ENCODE measurements at regions not wholly inside any gene's neighbourhood (a gene's known extent, or its start where the extent isn't known, plus 50 kb on each side); places are given as distances from the start of the nearest gene placed in this dataset.

DNA sequence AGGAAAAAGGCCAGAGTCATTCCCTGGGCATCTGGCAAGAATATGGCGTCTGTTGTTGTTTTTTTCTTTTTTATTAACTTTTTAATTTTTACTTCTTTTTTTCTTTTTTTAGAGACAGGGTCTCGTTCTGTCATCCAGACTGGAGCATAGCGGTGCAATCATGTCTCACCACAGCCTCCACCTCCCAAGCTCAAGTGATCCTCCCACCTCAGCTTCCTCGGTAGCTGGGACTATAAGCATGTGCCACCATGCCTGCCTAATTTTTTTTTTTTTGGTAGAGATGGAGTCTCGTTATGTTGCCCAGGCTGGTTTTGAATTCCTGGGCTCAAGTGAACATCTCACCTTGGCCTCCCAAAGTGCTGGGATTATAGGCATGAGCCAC lies 54.0 kb upstream of the PRDM11 start:
- no peak for DNase-seq (ENCODE audit: low read depth in 2 of 2)
- no peak overlapping the region for H3K4me3 ChIP-seq (replicated peaks in 1 of 2; ENCODE audit: low read depth in 2 of 2, low read length in 2 of 2)
- TF ChIP-seq, protein P1, sequence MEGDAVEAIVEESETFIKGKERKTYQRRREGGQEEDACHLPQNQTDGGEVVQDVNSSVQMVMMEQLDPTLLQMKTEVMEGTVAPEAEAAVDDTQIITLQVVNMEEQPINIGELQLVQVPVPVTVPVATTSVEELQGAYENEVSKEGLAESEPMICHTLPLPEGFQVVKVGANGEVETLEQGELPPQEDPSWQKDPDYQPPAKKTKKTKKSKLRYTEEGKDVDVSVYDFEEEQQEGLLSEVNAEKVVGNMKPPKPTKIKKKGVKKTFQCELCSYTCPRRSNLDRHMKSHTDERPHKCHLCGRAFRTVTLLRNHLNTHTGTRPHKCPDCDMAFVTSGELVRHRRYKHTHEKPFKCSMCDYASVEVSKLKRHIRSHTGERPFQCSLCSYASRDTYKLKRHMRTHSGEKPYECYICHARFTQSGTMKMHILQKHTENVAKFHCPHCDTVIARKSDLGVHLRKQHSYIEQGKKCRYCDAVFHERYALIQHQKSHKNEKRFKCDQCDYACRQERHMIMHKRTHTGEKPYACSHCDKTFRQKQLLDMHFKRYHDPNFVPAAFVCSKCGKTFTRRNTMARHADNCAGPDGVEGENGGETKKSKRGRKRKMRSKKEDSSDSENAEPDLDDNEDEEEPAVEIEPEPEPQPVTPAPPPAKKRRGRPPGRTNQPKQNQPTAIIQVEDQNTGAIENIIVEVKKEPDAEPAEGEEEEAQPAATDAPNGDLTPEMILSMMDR (IDR thresholded peaks at IDR 0.05; ENCODE audit: low read depth, low read length): no peak

DNA sequence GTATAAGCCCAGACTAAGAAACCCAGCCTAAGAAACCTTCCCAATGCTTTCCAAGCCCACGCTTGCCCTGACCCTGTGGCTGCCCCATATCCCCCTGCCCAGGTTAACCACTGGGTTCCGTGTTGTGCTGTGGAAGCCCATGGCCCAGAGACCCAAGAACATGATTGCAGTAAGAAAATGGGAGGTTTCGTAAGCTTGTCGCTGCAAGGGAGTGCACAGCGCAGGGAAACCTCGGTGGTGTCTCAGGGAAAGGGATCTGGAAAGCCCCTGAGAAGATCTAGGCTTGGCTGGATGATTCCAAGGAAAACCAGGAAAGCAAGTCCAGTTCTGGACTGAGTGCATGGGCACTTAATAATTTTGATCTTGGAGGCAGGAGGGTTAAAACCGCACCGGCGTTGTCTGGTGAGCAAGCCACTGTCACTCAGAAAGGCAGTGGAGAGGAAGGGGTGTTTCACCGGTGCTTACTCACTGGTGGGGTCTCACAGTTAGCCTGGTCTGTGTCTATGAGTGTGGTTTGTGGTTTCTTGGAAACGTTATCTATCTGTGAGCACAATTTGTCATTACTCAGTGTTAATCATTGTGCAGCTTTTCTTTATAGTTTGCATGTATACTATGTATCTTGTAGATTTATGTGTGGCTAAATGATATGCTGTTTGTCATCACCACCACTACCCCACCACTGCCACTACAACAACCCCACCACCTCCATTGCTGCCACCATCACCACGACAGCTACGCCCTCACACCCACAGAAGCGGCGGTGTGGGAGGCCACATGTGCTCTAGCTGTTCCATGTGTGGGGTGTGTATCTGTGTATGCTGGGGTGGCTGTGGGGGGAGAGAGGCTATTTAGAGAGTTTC lies 53.3 kb upstream of the PRDM11 start:
- peak; percentile 63 to 79 for DNase-seq (ENCODE audit: low read depth in 2 of 2)
- no peak overlapping the region for H3K4me3 ChIP-seq (replicated peaks in 1 of 2; ENCODE audit: low read depth in 2 of 2, low read length in 2 of 2)
- TF ChIP-seq, protein P1 (IDR thresholded peaks at IDR 0.05; ENCODE audit: low read depth, low read length): no peak

DNA sequence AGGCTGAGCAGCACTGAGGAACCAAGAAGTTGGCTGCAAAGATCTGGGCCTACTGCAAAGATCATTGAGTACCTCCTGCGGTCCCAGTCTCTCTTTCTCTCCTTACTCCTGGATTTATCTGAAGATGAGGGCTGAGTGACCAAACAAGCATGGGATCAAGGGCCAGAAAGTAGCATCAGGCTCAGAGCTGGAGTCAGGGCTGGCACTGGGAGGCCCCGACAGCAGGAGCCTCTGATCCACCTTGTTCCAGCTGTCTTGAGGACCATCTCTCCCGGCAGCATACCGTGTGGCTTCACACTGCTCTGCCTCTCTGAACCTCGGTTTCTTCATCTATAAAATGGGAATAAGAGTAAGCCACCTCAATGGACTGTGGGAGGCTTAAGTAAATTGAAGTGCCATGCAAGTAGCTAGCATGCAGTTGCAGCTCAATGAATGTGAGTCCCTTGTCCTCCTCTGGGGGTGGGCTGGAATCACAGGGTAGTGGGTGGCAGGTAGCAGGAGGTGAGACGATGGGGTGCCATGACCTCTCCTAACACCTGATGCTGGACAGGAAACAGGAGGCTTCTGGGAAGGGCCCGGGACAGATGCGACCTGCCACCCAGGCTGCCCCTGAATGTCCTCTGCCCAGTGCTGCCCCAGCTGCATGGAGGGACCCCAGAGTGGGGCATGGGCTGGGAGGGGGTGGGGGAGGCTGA lies 52.5 kb upstream of the PRDM11 start:
- no peak overlapping the region for H3K4me3 ChIP-seq (replicated peaks in 1 of 2; ENCODE audit: low read depth in 2 of 2, low read length in 2 of 2)
- TF ChIP-seq, protein P1 (IDR thresholded peaks at IDR 0.05; ENCODE audit: low read depth, low read length): no peak
- DNase-seq (ENCODE audit: low read depth in 2 of 2): no peak

DNA sequence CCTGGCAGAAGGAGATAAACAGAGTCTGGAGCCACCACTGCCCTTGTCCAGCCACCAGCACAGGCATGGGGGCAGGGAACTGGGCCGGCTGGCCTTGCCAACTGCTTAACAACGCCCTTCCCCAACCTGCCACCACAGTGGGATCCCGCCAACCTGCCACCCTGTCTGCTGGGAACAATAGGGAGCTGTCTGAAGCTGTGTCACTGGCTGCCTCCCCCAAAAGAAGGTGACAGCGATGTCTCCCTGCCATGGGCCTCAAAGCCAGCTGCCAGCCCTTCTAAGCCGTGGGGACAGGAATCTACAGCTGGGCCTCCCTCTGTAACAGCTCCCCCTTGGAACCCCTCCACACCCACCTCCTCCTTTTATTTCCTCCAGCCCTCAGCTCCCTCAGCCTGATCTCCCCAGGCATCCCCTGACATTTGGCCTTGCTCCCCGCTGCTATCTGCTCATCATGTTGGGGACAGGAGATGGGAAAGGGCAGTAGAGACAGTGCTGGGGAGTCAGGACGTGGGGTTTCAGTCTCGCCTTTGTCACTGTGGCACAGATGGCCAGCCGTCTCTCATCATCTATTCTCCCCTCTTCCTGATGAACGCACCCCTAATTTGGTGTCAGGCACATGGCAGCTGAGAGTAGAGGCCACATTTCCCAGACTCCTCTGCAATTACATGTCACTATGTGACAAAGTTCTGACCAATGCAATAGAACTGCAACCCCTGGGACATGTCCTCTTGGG lies 51.3 kb upstream of the PRDM11 start:
- H3K4me3 ChIP-seq (replicated peaks in 1 of 2; ENCODE audit: low read depth in 2 of 2, low read length in 2 of 2): no peak overlapping the region
- no peak for DNase-seq (ENCODE audit: low read depth in 2 of 2)
- TF ChIP-seq, protein P1 (IDR thresholded peaks at IDR 0.05; ENCODE audit: low read depth, low read length): no peak

DNA sequence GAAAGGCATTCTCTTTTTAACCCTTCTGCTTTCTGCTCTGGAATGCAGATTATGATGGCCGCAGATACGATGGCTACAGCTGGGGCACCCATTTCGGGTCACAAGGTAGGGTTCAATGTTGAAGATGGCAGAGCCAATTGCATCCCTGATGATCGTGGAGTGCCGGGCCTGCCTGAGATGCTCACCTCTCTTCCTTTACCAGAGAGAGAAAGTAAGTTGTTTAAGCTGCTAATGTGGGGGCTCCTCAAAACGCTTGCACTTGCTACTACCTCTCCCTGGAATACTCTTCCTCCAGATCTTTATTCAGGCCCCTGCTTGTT lies 50.8 kb upstream of the PRDM11 start:
- TF ChIP-seq, protein P1 (IDR thresholded peaks at IDR 0.05; ENCODE audit: low read depth, low read length): no peak
- H3K4me3 ChIP-seq (replicated peaks in 1 of 2; ENCODE audit: low read depth in 2 of 2, low read length in 2 of 2): no peak overlapping the region
- DNase-seq (ENCODE audit: low read depth in 2 of 2): no peak

DNA sequence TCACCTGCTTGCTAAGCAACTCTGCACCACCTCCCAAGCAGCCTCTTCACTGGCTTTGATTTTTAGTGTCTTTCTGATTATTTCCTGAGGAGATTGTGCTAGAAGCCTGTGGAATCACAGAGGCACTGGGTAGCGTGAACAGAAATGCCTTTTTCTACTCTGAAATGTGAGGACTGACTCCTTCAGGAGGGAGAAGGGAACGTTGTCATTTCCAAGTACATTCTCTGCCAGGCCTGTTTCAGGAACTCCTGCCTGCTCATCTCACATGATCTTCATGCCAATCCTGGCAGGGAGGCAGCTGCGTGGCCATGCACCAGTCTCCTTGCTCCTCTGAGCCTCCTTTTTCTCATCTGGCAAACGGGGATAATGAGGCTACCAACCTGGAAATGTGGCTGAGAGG lies 49.8 kb upstream of the PRDM11 start:
- H3K4me3 ChIP-seq (replicated peaks in 1 of 2; ENCODE audit: low read depth in 2 of 2, low read length in 2 of 2): no peak overlapping the region
- TF ChIP-seq, protein P1 (IDR thresholded peaks at IDR 0.05; ENCODE audit: low read depth, low read length): no peak
- peak in 1 of 2 donors; percentile 31 for DNase-seq (ENCODE audit: low read depth in 2 of 2)

Data from cardiac fibroblast (primary cell).